ENCODE measurements at regions not wholly inside any gene's neighbourhood (a gene's known extent, or its start where the extent isn't known, plus 50 kb on each side); places are given as distances from the start of the nearest gene placed in this dataset.

- H3K4me1 Mint-ChIP-seq (ENCODE audit: insufficient read depth, unreplicated experiment), result peaks cover 5% of the 10 kb centered on the region
- no peaks in the 10 kb centered on the region for H3K36me3 Mint-ChIP-seq (ENCODE audit: insufficient read depth, unreplicated experiment)
- no peak for TF ChIP-seq CTCF (IDR thresholded peaks at IDR 0.05; ENCODE audit: unreplicated experiment)
- intact Hi-C loops (cut with micrococcal nuclease), result no loop called here
- BruUV-seq (replicated peaks), result no TSS peak
- no peak overlapping the region for H3K4me3 Mint-ChIP-seq (ENCODE audit: unreplicated experiment)
- ChIA-PET CTCF (no interaction called here), POLR2A (no interaction called here)
- DNase-seq (ENCODE audit: unreplicated experiment), result no peak
- no peaks in the 10 kb centered on the region for H3K27me3 Mint-ChIP-seq (ENCODE audit: insufficient read depth, unreplicated experiment)
- H3K27ac Mint-ChIP-seq (ENCODE audit: low read depth, unreplicated experiment), result no peak overlapping the region
- H3K9me3 Mint-ChIP-seq (ENCODE audit: unreplicated experiment), result no peaks in the 10 kb centered on the region
These were observed 179.4 kb upstream of the SEMA3C start for GRCh38 chr7:81098213-81098612.

GRCh38 chr7:81094952-81095351 lies 176.1 kb upstream of the SEMA3C start:
- CTCF ChIA-PET, result interaction anchor here (0.6 to 0.9 kb wide), 3 partner anchors 92 to 363 kb away, joined by 3 to 5 read pairs (median 3); no protein-coding TSS in a partner anchor
- H3K36me3 Mint-ChIP-seq (ENCODE audit: insufficient read depth, unreplicated experiment), result no peaks in the 10 kb centered on the region
- no TSS peak for BruUV-seq (replicated peaks)
- intact Hi-C loops (cut with micrococcal nuclease), result no loop called here
- no peak for TF ChIP-seq CTCF (IDR thresholded peaks at IDR 0.05; ENCODE audit: unreplicated experiment)
- no peak overlapping the region for H3K4me3 Mint-ChIP-seq (ENCODE audit: unreplicated experiment)
- H3K4me1 Mint-ChIP-seq (ENCODE audit: insufficient read depth, unreplicated experiment), result peaks cover 5% of the 10 kb centered on the region
- H3K9me3 Mint-ChIP-seq (ENCODE audit: unreplicated experiment), result no peaks in the 10 kb centered on the region
- no peak overlapping the region for H3K27ac Mint-ChIP-seq (ENCODE audit: low read depth, unreplicated experiment)
- no peak for DNase-seq (ENCODE audit: unreplicated experiment)
- no peaks in the 10 kb centered on the region for H3K27me3 Mint-ChIP-seq (ENCODE audit: insufficient read depth, unreplicated experiment)
- POLR2A ChIA-PET, result interaction anchor here (0.7 to 1.1 kb wide), 2 partner anchors 12 to 16 kb away, joined by 3 read pairs; no protein-coding TSS in a partner anchor

- H3K27me3 Mint-ChIP-seq (ENCODE audit: insufficient read depth, unreplicated experiment), result no peaks in the 10 kb centered on the region
- no peak for TF ChIP-seq CTCF (IDR thresholded peaks at IDR 0.05; ENCODE audit: unreplicated experiment)
- no peak overlapping the region for H3K4me3 Mint-ChIP-seq (ENCODE audit: unreplicated experiment)
- BruUV-seq (replicated peaks), result no TSS peak
- ChIA-PET POLR2A (no interaction called here), CTCF (interaction anchor here (0.7 kb wide), 1 partner anchor 34 kb away, joined by 3 read pairs; no protein-coding TSS in a partner anchor)
- intact Hi-C loops (cut with micrococcal nuclease), result no loop called here
- DNase-seq (ENCODE audit: unreplicated experiment), result no peak
- H3K36me3 Mint-ChIP-seq (ENCODE audit: insufficient read depth, unreplicated experiment), result no peaks in the 10 kb centered on the region
- H3K4me1 Mint-ChIP-seq (ENCODE audit: insufficient read depth, unreplicated experiment), result no peaks in the 10 kb centered on the region
- H3K9me3 Mint-ChIP-seq (ENCODE audit: unreplicated experiment), result peaks cover 9% of the 10 kb centered on the region
- no peak overlapping the region for H3K27ac Mint-ChIP-seq (ENCODE audit: low read depth, unreplicated experiment)
These were observed 162.8 kb upstream of the SEMA3C start for GRCh38 chr7:81081616-81082015.

- peaks cover 9% of the 10 kb centered on the region for H3K9me3 Mint-ChIP-seq (ENCODE audit: unreplicated experiment)
- H3K4me1 Mint-ChIP-seq (ENCODE audit: insufficient read depth, unreplicated experiment), result peaks cover under 1% of the 10 kb centered on the region
- H3K36me3 Mint-ChIP-seq (ENCODE audit: insufficient read depth, unreplicated experiment), result no peaks in the 10 kb centered on the region
- POLR2A ChIA-PET, result no interaction called here
- DNase-seq (ENCODE audit: unreplicated experiment), result no peak
- H3K27me3 Mint-ChIP-seq (ENCODE audit: insufficient read depth, unreplicated experiment), result no peaks in the 10 kb centered on the region
- CTCF ChIA-PET, result no interaction called here
- no peak for TF ChIP-seq CTCF (IDR thresholded peaks at IDR 0.05; ENCODE audit: unreplicated experiment)
- no TSS peak for BruUV-seq (replicated peaks)
- intact Hi-C loops (cut with micrococcal nuclease), result no loop called here
- H3K4me3 Mint-ChIP-seq (ENCODE audit: unreplicated experiment), result no peak overlapping the region
- no peak overlapping the region for H3K27ac Mint-ChIP-seq (ENCODE audit: low read depth, unreplicated experiment)
These were observed 161.7 kb upstream of the SEMA3C start for GRCh38 chr7:81080553-81080952.
